CD8-positive, alpha-beta memory T cell (primary cell): ENCODE measurements at regions not wholly inside any gene's neighbourhood (a gene's known extent, or its start where the extent isn't known, plus 50 kb on each side); places are given as distances from the start of the nearest gene placed in this dataset.

Experiments
- CTCF ChIA-PET: fragments of 350-600 bp; sonication (Branson Sonifier 250); formaldehyde crosslinking; loops from one replicate; lab custom pipeline; 2021; ENCODE audit warnings: antibody characterized with exemption; lab: Charles Lee
- POLR2A ChIA-PET: fragments of 350-600 bp; sonication (Branson Sonifier 250); formaldehyde crosslinking; loops from one replicate; lab custom pipeline; 2021; ENCODE audit warnings: antibody characterized with exemption; lab: Charles Lee
- DNase-seq, 5 donors: peaks; one replicate each; pipeline versions ENCODE4 v3.0.0 to v3.0.0-alpha.2; 2020 to 2022; ENCODE audit warnings: mixed read lengths in 1 of 5
- H3K27ac ChIP-seq: one replicate; pipeline ENCODE4 v1.7.0; 2013; ENCODE audit warnings: low read depth, mild to moderate bottlenecking, low read length, moderate library complexity
- H3K27me3 ChIP-seq: 2 replicates; pipeline ENCODE4 v1.7.0; 2013; ENCODE audit warnings: low read length, mild to moderate bottlenecking; ENCODE audit not compliant: insufficient read depth, poor library complexity, severe bottlenecking
- H3K36me3 ChIP-seq: 2 replicates; pipeline ENCODE4 v1.7.0; 2013; ENCODE audit warnings: mild to moderate bottlenecking, low read length, moderate library complexity; ENCODE audit not compliant: insufficient read depth
- H3K4me1 ChIP-seq: 2 replicates; pipeline ENCODE4 v1.7.0; 2013; ENCODE audit warnings: mild to moderate bottlenecking, low read length, moderate library complexity; ENCODE audit not compliant: insufficient read depth
- H3K4me3 ChIP-seq: 2 replicates; pipeline ENCODE4 v1.7.0; 2013; ENCODE audit warnings: mild to moderate bottlenecking, low read length
- H3K9me3 ChIP-seq: 2 replicates; pipeline ENCODE4 v1.7.0; 2013; ENCODE audit warnings: mild to moderate bottlenecking, low read length
- H3K27ac Mint-ChIP-seq, 8 donors: one replicate each; pipeline ENCODE4 v1.8.0; 2020 to 2021; ENCODE audit warnings: mixed read lengths in 8 of 8, mild to moderate bottlenecking in 6 of 8, inconsistent platforms in 3 of 8, moderate library complexity in 3 of 8
- H3K27me3 Mint-ChIP-seq, 2 donors: one replicate each; pipeline ENCODE4 v1.8.0; 2020 to 2021; ENCODE audit warnings: mixed read lengths in 2 of 2, mild to moderate bottlenecking in 1 of 2, moderate library complexity in 1 of 2
- H3K36me3 Mint-ChIP-seq, 3 donors: one replicate each; pipeline ENCODE4 v1.8.0; 2020 to 2021; ENCODE audit warnings: mixed read lengths in 3 of 3, inconsistent platforms in 1 of 3, mild to moderate bottlenecking in 1 of 3
- H3K4me1 Mint-ChIP-seq, 3 donors: one replicate each; pipeline ENCODE4 v1.8.0; 2020 to 2021; ENCODE audit warnings: mixed read lengths in 3 of 3, inconsistent platforms in 1 of 3, mild to moderate bottlenecking in 1 of 3
- H3K4me3 Mint-ChIP-seq, 7 donors: one replicate each; pipeline ENCODE4 v1.8.0; 2020 to 2021; ENCODE audit warnings: mixed read lengths in 7 of 7, mild to moderate bottlenecking in 6 of 7, moderate library complexity in 4 of 7, inconsistent platforms in 2 of 7
- H3K9me3 Mint-ChIP-seq, 5 donors: one replicate each; pipeline ENCODE4 v1.8.0; 2020 to 2022; ENCODE audit warnings: mixed read lengths in 5 of 5, mild to moderate bottlenecking in 3 of 5, moderate library complexity in 2 of 5, inconsistent platforms in 1 of 5

GRCh38 chr12:131636266-131636665 is 74.6 kb upstream of the SFSWAP start:
- Mint-ChIP-seq H3K4me1 (peaks cover under 1 to 12% (median 4%) of the 10 kb centered on the region in 3 donors), H3K36me3 (no peaks in the 10 kb centered on the region), H3K4me3 (no peak overlapping the region), H3K27ac (peak overlapping the region in 1 of 8 donors; percentile 90), H3K27me3 (peaks cover 13 to 34% of the 10 kb centered on the region in 2 donors), H3K9me3 (no peaks in the 10 kb centered on the region)
- no peak for DNase-seq
- no peak overlapping the region for H3K4me3 ChIP-seq
- POLR2A ChIA-PET, result no interaction called here
- no peak overlapping the region for H3K27ac ChIP-seq
- H3K27me3 ChIP-seq, result no peaks in the 10 kb centered on the region
- no peaks in the 10 kb centered on the region for H3K9me3 ChIP-seq
- CTCF ChIA-PET, result no interaction called here
- H3K36me3 ChIP-seq, result no peaks in the 10 kb centered on the region
- H3K4me1 ChIP-seq, result no peaks in the 10 kb centered on the region

- H3K4me1 Mint-ChIP-seq, result peaks cover 0 to 4% (median 4%) of the 10 kb centered on the region in 3 donors
- Histone ChIP-seq H3K9me3 (no peaks in the 10 kb centered on the region), H3K27ac (no peak overlapping the region), H3K4me3 (no peak overlapping the region), H3K36me3 (no peaks in the 10 kb centered on the region), H3K4me1 (no peaks in the 10 kb centered on the region), H3K27me3 (no peaks in the 10 kb centered on the region)
- peaks cover 16 to 34% of the 10 kb centered on the region in 2 donors for H3K27me3 Mint-ChIP-seq
- no peak for DNase-seq
- H3K4me3 Mint-ChIP-seq, result no peak overlapping the region
- H3K36me3 Mint-ChIP-seq, result no peaks in the 10 kb centered on the region
- H3K9me3 Mint-ChIP-seq, result no peaks in the 10 kb centered on the region
- CTCF ChIA-PET, result no interaction called here
- POLR2A ChIA-PET, result no interaction called here
- no peak overlapping the region for H3K27ac Mint-ChIP-seq
These were observed 73.7 kb upstream of the SFSWAP start for GRCh38 chr12:131636940-131637750.

GRCh38 chr12:131637986-131638385 is 72.9 kb upstream of the SFSWAP start:
- H3K36me3 Mint-ChIP-seq, result no peaks in the 10 kb centered on the region
- no peaks in the 10 kb centered on the region for H3K4me1 ChIP-seq
- no peak overlapping the region for H3K27ac Mint-ChIP-seq
- DNase-seq, result no peak
- H3K36me3 ChIP-seq, result no peaks in the 10 kb centered on the region
- no peaks in the 10 kb centered on the region for H3K9me3 Mint-ChIP-seq
- POLR2A ChIA-PET, result no interaction called here
- CTCF ChIA-PET, result no interaction called here
- H3K27me3 ChIP-seq, result no peaks in the 10 kb centered on the region
- H3K4me3 ChIP-seq, result no peak overlapping the region
- no peak overlapping the region for H3K27ac ChIP-seq
- no peaks in the 10 kb centered on the region for H3K4me1 Mint-ChIP-seq
- no peak overlapping the region for H3K4me3 Mint-ChIP-seq
- H3K9me3 ChIP-seq, result no peaks in the 10 kb centered on the region
- H3K27me3 Mint-ChIP-seq, result peaks cover 16 to 35% of the 10 kb centered on the region in 2 donors

GRCh38 chr12:131639270-131639940 is 71.5 kb upstream of the SFSWAP start:
- Mint-ChIP-seq H3K36me3 (peaks cover 0 to 5% (median 0%) of the 10 kb centered on the region in 3 donors), H3K9me3 (no peaks in the 10 kb centered on the region), H3K4me1 (no peaks in the 10 kb centered on the region), H3K4me3 (no peak overlapping the region), H3K27ac (no peak overlapping the region), H3K27me3 (peaks cover 16 to 39% of the 10 kb centered on the region in 2 donors)
- H3K27me3 ChIP-seq, result no peaks in the 10 kb centered on the region
- POLR2A ChIA-PET, result no interaction called here
- DNase-seq, result no peak
- no peaks in the 10 kb centered on the region for H3K36me3 ChIP-seq
- no peak overlapping the region for H3K27ac ChIP-seq
- no peaks in the 10 kb centered on the region for H3K4me1 ChIP-seq
- no peaks in the 10 kb centered on the region for H3K9me3 ChIP-seq
- no peak overlapping the region for H3K4me3 ChIP-seq
- CTCF ChIA-PET, result no interaction called here

- ChIA-PET POLR2A (no interaction called here), CTCF (no interaction called here)
- Mint-ChIP-seq H3K27ac (no peak overlapping the region), H3K36me3 (peaks cover 0 to 5% (median 0%) of the 10 kb centered on the region in 3 donors), H3K9me3 (no peaks in the 10 kb centered on the region), H3K27me3 (peaks cover 15 to 29% of the 10 kb centered on the region in 2 donors), H3K4me3 (no peak overlapping the region), H3K4me1 (no peaks in the 10 kb centered on the region)
- Histone ChIP-seq H3K36me3 (no peaks in the 10 kb centered on the region), H3K27ac (no peak overlapping the region), H3K9me3 (no peaks in the 10 kb centered on the region), H3K4me1 (no peaks in the 10 kb centered on the region), H3K27me3 (no peaks in the 10 kb centered on the region), H3K4me3 (no peak overlapping the region)
- no peak for DNase-seq
These were observed 70.4 kb upstream of the SFSWAP start for GRCh38 chr12:131640525-131640924.

GRCh38 chr12:131641315-131641714 is 69.6 kb upstream of the SFSWAP start:
- Mint-ChIP-seq H3K27me3 (peaks cover 7 to 21% of the 10 kb centered on the region in 2 donors), H3K36me3 (peaks cover 0 to 5% (median 0%) of the 10 kb centered on the region in 3 donors), H3K4me1 (no peaks in the 10 kb centered on the region), H3K4me3 (no peak overlapping the region), H3K27ac (no peak overlapping the region), H3K9me3 (no peaks in the 10 kb centered on the region)
- ChIA-PET POLR2A (no interaction called here), CTCF (no interaction called here)
- no peak overlapping the region for H3K4me3 ChIP-seq
- no peaks in the 10 kb centered on the region for H3K9me3 ChIP-seq
- no peaks in the 10 kb centered on the region for H3K27me3 ChIP-seq
- H3K4me1 ChIP-seq, result no peaks in the 10 kb centered on the region
- no peak for DNase-seq
- no peak overlapping the region for H3K27ac ChIP-seq
- no peaks in the 10 kb centered on the region for H3K36me3 ChIP-seq

GRCh38 chr12:131642101-131642540 is 68.8 kb upstream of the SFSWAP start:
- Histone ChIP-seq H3K4me1 (no peaks in the 10 kb centered on the region), H3K27me3 (no peaks in the 10 kb centered on the region), H3K36me3 (no peaks in the 10 kb centered on the region), H3K4me3 (no peak overlapping the region), H3K27ac (no peak overlapping the region), H3K9me3 (no peaks in the 10 kb centered on the region)
- H3K4me1 Mint-ChIP-seq, result no peaks in the 10 kb centered on the region
- POLR2A ChIA-PET, result no interaction called here
- peaks cover 7 to 19% of the 10 kb centered on the region in 2 donors for H3K27me3 Mint-ChIP-seq
- no peak for DNase-seq
- no peak overlapping the region for H3K4me3 Mint-ChIP-seq
- no peaks in the 10 kb centered on the region for H3K9me3 Mint-ChIP-seq
- H3K27ac Mint-ChIP-seq, result no peak overlapping the region
- CTCF ChIA-PET, result no interaction called here
- peaks cover 0 to 5% (median 0%) of the 10 kb centered on the region in 3 donors for H3K36me3 Mint-ChIP-seq

- Histone ChIP-seq H3K4me1 (no peaks in the 10 kb centered on the region), H3K27ac (no peak overlapping the region), H3K36me3 (no peaks in the 10 kb centered on the region), H3K4me3 (no peak overlapping the region), H3K9me3 (no peaks in the 10 kb centered on the region), H3K27me3 (no peaks in the 10 kb centered on the region)
- no peak for DNase-seq
- no peak overlapping the region for H3K4me3 Mint-ChIP-seq
- no peaks in the 10 kb centered on the region for H3K9me3 Mint-ChIP-seq
- H3K36me3 Mint-ChIP-seq, result peaks cover 0 to 5% (median 0%) of the 10 kb centered on the region in 3 donors
- no peak overlapping the region for H3K27ac Mint-ChIP-seq
- peaks cover 7 to 18% of the 10 kb centered on the region in 2 donors for H3K27me3 Mint-ChIP-seq
- CTCF ChIA-PET, result no interaction called here
- POLR2A ChIA-PET, result no interaction called here
- H3K4me1 Mint-ChIP-seq, result no peaks in the 10 kb centered on the region
These were observed 68.1 kb upstream of the SFSWAP start for GRCh38 chr12:131642771-131643170.
